ENCODE measurements at regions not wholly inside any gene's neighbourhood (a gene's known extent, or its start where the extent isn't known, plus 50 kb on each side); places are given as distances from the start of the nearest gene placed in this dataset.

- no peak for DNase-seq
Measured at GRCh38 chr1:86296305-86297205, 99.6 kb downstream of the ODF2L start.

DNA sequence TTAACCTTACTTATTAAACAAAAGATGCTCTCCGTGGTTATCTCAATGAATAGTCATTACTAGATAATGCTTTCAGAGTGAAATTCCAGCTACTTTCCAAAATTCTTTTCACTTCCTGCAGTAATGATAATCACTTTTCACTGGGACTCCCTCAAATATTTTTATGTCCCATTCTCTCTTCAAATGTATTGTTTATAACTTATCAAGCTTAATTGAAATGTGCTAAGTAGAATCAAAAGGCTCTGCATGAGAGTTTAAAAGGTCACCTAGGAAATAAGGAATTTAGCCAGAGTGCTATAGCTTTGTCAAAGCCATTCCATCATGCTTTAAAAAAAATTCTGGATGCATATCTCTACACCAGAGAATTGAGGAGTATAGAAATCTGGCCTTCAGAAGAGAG is 106.4 kb downstream of the ODF2L start:
- DNase-seq: no peak

- DNase-seq: no peak
Measured at GRCh38 chr1:86289161-86289560, 107.0 kb downstream of the ODF2L start.

DNA sequence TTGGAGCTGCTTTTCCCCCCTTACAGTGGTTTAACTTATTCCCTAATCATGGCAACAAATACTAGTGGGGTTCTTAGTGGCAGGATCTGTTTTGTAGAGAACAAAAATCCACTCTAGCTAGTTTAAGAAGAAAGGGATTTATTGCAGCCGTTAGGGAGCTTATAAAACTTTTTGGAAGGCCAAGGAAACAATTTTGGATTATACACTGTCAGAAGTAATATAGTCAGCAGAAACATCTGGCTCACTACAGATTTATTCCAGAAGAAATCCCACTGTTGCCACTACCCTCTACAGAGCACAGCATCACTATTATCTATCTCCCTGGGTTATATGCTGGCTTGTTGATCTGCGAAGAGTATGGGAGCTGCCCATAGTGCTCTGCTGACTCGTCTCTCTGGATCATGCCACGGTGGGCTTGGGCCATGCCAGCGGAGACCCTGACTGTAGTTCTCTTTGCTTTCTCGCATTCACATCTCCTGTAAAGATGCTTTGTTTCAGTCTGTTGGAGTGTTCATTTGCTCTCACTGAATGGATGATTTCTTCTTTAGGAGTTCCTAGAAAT is 107.5 kb downstream of the ODF2L start:
- DNase-seq: no peak

DNA sequence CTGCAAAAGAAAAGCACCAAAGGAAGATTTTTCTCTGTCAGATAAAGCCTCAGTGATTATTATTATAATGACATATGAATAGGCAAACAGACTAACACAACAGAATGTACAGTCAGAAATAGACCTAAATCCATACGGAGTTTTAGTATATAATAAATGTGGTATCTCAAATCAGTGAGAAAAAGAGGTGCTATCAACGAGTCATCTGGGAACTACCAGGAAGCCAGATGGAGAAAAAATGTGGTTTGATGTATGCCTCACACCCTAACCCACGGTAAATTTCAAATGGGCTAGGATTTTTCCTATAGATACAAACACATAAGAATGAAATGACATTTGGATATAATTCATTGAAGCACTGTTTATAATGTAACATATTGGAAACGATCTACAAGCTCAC is 110.3 kb downstream of the ODF2L start:
- no peak for DNase-seq

DNA sequence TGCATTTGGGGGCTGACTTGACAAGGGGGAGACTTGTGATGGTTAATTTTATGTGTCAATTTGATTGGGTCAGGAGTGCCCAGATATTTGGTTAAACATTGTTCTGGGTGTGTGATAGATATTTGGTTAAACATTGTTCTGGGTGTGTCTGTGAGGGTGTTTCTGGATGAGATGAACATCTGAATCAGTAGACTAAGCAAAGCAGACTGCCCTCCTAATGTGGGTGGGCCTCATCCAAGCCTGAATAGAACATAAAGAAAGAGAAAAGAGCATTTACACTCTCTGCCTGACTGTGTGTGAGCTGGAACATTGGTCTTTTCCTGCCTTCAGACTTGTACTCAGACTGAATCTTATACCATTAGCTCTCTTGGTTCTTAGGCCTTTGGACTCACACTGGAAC is 113.5 kb downstream of the ODF2L start:
- no peak for DNase-seq

- no peak for DNase-seq
Measured at GRCh38 chr1:86277936-86278335, 118.2 kb downstream of the ODF2L start.

DNA sequence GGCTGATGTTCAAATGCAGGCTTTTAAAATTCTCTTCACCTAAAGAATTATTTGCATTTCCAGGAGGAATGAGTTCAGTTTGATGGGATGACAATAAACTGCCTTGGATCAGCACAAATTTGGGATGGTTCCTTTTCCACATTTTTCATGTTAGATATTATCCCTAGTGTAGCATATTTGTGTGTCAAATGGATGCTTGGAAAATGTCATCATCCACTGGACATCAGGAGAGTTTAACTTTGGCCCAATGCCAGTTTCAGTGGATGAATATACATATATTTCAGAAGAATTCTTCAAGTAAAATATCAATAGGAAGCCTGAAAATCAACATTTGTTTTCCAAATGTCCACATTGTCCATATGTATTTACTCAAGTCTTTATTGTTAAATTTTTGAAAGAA is 116.5 kb upstream of the COL24A1 start:
- no peak for DNase-seq

- no peak for DNase-seq
Measured at GRCh38 chr1:86272083-86272482, 115.5 kb upstream of the COL24A1 start.

DNA sequence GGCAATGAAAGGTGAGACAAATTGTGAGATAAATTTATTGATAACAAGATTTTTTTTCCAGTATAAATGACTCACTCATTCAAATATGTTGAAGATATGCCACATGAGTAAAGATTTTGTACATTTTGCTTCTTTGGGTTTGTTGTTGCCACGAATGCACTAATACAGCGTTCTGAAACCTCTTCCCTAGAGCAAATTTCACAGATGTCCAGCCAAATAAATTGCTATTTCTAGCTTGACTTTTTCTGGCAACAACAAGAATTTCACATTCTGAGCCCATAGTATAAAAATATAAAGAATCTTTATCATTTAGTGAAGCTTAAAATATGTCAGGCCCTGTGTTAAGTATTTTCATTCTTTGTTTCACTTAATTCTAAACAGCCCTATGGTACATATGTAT is 114.5 kb upstream of the COL24A1 start:
- no peak for DNase-seq

DNA sequence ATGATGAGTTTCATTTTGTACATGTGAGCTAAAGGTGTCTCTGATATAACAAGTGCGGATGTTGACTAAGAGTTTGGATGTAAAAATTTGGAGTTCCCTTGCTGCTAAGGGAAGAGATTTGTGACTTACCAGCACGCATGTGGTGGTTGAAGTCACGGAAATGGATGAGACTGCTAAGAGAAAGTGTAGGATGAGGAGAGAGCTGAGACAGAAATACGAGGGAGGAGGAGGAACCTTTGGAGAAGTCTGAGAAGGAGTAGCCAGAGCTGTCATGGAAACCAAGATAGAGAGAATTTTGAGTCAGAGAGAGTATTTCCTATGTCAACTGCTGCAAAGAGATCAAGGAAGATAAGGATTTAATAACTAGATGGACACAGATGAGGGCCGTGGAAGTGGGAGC is 106.5 kb upstream of the COL24A1 start:
- DNase-seq: no peak

- no peak for DNase-seq
Measured at GRCh38 chr1:86260476-86260875, 103.9 kb upstream of the COL24A1 start.

DNA sequence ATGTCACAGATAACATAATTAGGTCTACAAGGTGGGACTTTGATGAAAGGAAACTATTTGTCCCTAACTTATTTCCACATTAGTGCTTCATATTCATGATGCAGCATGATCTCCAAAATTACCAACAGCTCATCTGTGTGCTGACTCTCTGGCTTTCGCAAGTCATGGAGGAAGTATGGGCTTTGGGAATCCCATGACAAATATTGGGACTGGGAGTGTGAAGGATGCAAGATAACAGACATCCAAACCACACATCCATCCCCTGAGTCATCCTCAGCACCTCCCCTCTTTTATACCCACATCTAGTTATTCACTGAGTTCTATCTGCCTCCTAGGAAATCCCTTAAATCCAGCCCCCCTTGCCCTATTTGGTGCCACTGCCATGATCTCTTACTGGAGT is 102.8 kb upstream of the COL24A1 start:
- no peak for DNase-seq

DNA sequence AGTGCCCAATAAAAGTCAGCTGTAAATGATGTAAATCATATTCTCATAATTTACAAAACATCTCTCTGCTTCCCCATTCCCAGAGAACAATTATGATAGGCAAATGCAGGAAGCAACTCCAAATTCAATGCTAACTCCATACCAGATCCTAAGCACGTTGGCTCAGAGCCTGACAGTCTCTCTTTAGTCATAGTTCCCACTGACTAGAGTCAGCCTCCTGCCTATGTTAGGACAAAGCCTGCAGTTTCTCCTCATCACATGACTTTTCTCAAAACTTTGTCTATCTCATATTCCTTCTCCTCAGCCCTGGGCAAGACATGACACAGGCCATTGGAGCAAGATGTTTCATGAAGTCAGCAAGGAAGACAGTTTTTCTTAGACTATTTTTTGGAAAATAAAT is 101.5 kb upstream of the COL24A1 start:
- DNase-seq: no peak

- no peak for DNase-seq
Measured at GRCh38 chr1:86247597-86248279, 91.2 kb upstream of the COL24A1 start.

DNA sequence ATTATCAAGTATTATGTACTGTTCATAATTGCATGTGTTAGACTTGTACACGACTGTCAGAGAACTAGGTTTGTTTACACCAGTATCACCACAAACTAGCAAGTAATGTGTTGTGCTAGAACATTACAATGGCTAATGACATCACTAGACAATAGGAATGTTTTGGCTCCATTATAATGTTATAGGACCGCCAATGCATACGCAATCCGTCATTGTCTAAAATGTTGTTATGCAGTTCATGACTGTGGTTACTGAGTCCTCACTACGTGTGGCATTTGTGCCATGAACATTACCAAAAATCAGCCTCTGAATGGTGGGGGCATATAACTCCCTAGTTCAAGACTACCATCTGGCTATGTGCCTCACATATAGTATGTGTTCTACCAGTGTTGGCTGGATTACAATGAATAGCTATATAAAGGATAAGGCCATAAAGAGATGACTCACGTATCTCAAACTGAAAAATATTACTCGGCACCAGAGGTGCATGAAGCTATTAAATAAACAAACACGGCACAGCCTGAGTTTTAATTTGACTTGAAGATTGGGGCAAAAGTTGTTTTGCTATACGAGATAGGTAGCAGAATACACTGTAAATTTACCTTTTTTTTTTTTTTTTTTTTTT is 89.1 kb upstream of the COL24A1 start:
- no peak for DNase-seq

DNA sequence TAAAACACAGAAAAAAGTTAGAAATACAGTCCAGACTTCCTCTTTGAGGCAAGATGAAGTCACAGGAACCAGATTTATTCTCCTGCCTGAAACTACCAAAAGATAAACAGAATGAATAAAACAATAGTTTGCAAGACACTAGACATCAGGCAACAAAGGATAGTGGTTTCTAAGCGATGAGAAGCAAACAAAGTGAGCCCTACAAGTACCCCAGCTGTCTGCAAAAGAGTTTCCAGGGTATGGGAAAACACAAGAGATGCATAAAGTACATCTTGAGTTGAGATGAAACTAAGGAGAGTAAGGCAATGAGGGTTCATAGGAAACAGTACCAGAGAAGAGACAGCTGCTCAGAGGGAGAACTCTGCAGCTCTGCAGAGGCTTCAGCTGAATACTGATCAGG is 83.3 kb upstream of the COL24A1 start:
- DNase-seq: peak; percentile 16

DNA sequence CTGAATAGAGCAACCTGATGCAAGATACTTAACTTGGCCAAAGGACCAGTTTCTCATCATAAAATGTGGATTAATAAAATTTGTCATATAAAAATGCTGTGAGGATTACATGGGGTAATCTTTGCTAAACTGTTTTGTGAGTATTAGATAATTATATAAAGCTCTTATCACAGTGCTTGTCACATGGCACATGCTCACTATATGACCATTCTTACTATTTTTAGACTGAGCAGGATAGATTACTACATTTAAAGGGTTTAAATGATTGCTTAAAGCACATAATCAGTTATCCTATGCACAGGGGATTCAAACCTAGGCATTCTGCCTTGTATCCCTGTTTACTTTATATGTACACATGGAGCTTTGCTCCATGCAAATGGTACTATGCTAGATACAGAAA is 82.9 kb upstream of the COL24A1 start:
- DNase-seq: no peak

GRCh38 chr1:86238226-86238625 is 81.7 kb upstream of the COL24A1 start:
- no peak for DNase-seq

DNA sequence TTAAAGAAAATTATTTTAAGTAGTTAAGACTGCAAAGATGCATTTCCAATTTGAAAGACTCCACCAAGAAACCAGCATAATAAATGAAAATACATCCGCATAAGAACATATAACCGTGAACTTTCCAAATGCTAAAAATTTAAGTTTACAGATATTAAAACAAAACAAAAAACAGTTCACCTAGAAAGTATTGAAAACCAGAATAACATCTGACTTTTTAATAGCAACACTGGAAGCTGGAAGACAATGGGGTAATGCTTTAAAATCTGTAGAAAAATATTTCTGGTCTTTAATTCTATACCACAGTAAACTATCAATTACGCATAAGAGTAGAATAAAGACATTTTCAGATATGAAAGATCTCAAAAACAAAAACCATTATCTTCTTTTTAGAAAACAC is 79.3 kb upstream of the COL24A1 start:
- DNase-seq: no peak

DNA sequence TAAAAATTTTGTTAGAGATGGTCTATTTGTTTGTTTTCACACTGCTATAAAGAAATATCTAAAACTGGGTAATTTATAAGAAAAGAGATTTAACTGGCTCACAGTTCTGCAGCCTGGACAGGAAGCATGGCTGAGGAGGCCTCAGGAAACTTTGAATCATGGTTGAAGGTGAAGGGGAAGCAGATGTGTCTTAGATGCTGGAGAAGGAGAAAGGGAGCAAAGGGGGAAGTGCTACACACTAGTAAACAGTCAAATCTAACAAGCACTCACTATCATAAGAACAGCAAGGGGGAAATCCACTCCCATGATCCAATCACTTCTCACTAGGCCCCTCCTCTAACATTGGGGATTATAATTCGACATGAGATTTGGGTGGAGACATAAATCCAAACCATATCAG is 76.8 kb upstream of the COL24A1 start:
- DNase-seq: no peak

DNA sequence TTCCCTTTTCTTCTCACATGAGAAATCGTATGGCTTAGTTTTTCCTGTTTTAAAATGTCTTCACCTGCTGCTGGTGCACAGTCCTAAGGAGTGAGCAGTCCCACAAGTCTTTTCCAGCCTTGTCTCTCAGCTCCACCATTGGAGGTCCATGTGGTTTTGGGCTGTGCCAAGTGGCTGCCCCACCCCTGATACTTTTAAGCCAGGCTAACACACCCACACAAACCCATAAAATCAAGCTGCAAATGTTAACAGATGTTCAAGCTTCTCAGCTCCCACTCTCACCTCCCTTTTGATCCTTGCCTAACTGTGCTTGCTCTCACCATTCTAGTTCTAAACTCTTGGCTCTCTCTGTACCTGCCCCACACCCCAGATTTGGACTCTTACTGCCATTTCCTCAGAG is 74.5 kb upstream of the COL24A1 start:
- DNase-seq: no peak

DNA sequence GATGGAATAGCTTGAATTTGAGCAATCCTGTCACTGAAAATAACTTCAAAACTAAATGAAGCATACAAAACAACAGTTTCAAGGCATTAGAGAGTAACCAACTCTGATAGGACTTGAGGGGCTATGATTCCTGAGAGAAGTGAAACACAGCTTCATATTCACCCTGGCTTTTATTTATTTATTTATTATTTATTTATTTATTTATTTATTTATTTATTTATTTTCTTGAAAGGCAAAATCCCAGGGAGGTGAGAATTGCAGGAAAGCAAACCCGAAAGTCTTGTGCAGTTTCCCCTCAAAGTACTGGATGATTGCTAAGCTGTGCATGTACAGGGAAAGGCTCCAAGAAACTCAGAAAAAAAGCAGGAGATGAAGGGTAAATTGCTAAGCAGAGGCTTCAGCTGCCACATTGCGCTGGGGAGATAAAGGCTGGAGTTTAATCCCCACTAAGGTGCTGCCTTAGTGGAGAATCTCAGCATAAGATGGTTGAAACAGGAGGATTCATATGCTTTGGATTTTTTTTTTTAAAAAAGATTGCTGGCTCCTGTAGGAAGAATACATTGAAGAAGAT is 72.9 kb upstream of the COL24A1 start:
- DNase-seq: no peak
